Inferior parietal cortex (tissue), 1 donor: ENCODE measurements at regions not wholly inside any gene's neighbourhood (a gene's known extent, or its start where the extent isn't known, plus 50 kb on each side); places are given as distances from the start of the nearest gene placed in this dataset.

Source experiments
- DNase-seq: peaks from one replicate; pipeline ENCODE4 v3.0.0-alpha.2; 2016; ENCODE audit errors: extremely low spot score

DNA sequence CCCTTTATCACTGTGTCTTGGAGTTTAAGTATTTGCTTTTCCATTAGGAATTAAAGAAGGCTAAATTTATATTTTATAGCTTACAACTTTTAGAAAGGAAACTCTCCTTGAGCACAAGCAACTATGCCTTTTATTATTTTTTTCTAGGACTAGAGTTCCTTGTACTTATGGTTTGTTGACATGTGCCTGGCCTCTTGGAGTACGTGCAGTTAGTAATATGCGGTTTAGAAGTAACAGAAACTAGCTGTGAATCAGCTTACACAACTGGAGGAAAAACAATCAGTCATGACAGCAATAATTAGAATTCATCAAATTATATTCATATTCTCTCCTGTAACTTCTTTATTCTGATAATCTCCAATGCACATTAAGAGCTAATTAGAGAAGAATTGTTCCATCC lies 428.7 kb downstream of the AEBP2 start:
- DNase-seq = no peak

DNA sequence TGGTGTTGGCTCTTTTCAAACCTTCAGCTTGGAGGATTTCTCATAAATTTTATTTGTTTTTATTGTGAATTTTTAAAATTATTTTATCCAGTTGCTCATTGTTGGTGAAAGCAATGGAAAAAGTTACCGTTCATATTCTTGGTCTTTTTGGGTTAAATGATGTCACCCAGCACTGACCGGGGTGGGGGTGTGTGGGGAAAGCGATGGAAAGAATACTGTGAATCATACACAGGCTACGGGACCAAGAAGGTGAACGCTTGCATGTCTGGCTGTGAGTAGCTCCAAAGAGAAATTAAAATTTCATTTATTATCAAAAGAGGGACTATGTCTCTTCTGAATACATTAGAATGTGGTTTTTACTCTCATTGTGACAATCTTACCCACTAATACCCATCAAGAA lies 430.1 kb downstream of the AEBP2 start:
- no peak for DNase-seq

DNA sequence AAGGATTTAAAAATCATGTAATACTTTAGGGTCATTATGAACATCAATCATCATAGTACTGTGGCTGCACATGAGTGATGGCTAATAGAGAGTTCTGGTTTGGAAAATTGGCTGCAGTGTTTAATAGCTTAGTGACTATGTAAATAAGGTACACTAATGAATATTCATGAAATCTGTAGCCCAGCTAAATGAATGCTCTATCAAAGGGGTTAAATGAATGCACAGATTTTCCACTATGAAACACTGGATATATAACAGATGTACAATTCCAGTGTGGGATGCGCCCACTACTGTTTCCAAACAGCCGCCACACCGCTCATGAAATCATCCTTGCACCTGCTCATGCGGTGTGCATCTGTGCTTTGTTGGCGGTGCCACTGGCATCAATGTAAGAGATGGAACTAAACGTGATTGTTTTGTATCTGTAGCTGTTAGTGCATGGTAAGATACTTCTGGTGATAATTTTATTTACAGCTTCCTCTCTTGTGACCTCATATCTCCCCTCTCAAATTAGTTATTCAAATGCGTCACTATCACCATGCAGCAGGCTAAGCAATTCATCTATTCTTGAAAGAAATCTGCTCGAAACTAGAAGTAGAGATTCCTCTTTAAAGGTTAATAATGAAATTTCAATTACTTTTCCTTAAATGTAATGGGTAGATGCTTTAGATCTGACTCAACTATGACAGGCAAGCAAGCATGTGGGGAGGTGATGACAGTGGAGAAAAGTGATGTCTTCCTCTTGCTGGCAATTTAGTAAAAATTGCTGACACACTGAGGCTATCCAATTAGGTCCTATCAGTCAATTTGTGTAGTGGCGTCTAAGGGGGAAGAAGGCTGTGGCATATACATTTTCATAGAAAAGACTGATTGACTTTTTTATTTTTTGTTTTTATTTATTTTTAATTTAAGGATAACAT lies 433.6 kb downstream of the AEBP2 start:
- no peak for DNase-seq

DNA sequence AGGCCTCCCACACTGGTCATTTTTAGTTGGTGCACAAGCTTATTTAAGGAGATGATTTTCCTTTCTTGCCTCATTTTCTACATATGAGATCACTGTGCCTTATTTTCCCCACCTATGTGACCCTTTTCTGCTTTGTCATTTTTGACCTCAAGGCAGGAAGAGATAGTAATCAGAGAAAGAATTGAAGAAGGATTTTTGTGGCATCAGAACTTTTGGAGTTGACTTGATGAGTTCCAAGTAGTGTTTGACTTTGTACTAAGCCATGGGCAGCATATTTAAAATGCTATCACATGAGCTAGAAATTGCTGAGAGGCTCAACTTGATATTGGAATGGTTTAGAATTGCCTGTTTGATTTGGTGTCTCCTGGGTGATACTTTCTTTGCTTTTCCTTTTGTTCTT lies 440.8 kb downstream of the AEBP2 start:
- no peak for DNase-seq

DNA sequence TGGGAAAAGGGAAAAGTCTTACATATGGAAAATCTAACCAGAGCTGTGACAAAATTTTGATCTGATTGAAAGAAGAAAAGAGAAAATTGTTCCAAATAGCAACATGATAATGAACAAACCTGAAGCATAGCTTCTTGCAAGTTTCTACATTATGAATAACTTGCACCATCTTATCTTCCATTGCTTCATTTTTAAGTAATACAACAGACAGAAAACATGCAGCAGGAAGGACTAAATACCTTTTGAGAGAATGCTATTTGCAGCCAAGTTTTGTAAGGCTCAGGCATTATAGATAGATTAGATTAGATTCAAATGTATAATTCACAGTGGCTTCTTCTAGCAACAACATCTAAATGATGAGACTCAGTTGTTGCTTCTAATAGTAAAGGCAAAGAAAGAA lies 441.4 kb downstream of the AEBP2 start:
- no peak for DNase-seq

GRCh38 chr12:19882346-19882745 lies 443.1 kb downstream of the AEBP2 start:
- no peak for DNase-seq

DNA sequence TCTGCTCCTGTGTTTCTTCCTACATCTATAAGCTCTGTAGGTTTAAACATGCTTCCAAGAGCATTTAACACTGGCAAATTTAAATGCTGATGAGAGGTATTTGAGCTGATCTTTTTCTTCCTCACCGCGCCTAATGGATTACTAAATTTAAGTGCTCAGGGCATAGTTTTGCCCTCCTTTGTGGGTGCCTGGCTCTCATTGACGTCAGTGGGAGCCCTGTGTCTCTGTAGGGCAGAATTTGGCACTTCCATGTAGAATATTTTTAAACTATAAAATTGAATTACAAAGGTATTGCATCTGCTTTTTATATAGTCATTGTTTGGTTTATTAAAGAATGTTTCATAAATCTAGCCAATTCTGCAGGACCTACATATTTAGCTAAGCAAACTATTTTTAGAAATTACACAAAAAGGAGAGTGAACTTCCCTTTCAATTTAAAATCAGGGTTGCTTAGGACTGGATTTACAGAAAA lies 444.8 kb downstream of the AEBP2 start:
- no peak for DNase-seq

- no peak for DNase-seq
Measured at GRCh38 chr12:19885093-19885812, 446.0 kb downstream of the AEBP2 start.

DNA sequence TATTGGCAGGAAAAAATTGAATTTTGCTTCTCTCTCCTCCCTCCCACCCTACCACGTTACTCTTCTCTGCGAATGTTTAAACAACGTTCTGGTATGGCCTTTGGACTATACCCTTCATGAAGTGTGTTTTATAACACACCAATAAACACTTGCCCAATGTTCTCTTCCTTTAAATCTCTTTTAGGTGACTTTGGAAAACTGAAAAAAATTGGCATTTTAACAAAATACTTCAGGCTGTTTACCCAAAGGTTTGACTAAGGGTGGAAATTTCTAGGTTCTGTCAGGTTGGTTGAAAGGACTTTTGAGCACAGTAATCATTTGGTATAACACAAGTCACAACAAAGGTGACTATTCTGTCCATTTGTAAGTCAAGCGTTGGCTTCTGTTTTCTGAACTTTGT lies 446.8 kb downstream of the AEBP2 start:
- no peak for DNase-seq

DNA sequence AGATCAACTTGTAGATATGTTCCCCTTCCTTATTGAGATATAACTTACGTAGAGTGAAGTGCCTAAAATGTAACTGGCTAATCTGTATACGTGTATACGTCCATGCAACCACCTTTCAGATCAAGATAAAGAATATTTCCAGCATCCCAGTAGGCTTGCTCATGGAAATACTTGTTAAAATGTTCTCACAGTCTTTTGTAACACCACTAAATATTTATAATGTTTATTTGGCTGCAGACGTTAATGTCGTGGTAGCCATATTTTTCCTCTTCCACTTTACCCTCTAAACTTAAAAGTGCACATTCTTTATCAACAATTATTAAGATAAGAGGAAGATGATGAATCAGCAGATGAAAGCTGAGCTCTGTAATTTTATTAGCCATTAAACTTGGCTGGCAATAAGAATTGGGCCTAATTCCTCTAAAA lies 447.4 kb downstream of the AEBP2 start:
- no peak for DNase-seq

DNA sequence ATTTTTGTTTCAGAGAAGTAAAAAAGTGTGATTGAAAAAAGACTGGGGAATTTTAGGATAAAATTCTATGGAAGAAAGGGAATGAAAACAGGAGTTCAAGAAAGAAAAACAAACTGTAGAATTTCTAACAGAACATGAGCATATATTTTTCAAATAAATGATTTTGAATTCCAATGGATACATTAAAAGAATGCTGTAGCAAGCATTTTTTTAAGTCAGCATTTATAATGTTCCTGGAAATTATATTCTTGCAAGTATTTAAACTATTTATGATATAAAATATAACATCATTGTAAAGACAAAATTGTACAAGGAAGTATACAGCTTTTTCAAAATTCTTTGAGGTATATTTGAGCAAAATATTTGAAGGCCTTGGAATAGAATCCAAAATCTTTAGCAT lies 450.7 kb downstream of the AEBP2 start:
- no peak for DNase-seq

DNA sequence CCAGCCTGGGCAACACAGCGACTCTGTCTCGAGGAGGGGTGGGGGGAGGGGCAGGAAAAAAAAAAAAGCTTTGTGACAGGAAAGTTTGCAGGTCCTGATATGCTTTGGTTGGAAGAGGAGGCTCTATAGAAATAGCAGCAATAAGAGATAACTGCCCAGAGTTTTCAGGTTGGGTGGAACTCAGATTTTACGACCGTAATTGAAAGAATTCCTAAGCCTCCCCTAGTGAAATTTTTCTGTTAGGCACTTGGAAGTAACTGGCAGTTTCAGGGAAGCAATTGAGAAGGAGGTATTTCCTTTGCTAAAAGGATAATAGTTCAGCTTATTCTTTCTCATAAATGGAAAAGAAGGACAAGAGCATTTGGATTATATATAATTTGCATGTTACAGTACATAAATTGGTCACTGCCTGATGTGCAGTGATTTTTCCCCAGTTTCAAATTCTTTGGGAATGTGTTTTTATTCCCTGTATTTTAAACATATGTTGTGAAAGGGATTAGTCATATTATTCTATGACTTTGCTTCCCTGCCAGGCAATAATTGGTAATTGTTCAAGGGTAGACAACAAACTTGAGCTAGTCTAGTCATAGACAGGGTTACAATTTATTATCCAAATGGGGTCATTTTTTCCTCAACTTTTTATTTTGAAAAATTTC lies 452.8 kb downstream of the AEBP2 start:
- no peak for DNase-seq

DNA sequence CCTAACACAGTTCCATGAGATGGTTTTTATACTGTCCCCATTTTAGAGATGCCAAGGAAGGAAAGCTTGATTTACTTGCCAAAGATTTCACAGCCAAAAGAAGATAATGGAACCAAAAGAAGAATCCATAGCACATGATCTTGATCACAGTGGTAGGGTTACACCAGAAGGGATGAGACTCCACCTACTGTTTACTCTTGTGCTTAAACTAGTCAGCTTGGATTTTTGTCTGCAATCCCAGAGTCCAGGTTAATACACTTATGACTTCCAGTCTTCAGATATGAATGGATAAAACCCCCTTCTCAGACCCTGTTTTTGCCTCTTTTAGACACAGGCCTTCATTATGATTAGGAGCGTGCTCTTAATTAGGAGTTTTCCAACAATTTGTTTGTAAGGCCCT lies 454.2 kb downstream of the AEBP2 start:
- no peak for DNase-seq

DNA sequence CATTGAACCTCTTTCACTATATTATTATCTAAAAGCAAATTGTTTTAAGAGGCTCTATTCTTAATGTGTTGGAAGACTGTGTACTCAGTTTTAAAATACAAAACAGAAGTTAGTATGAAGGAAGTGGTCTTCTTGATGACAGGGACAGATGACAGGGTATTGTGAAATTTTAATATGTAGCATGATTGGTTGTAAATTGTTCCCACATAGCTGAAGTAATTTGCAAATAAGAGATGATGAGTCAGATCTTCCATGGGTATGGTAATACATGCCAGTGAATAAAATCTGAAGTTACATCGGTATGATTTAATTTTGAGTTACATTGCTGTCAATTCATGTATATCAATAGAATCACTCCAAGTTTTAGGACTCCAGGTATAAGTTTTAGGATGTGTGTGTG lies 454.8 kb downstream of the AEBP2 start:
- DNase-seq = no peak

GRCh38 chr12:19894803-19895202 lies 455.5 kb downstream of the AEBP2 start:
- no peak for DNase-seq

GRCh38 chr12:19895246-19896020 lies 456.1 kb downstream of the AEBP2 start:
- no peak for DNase-seq

DNA sequence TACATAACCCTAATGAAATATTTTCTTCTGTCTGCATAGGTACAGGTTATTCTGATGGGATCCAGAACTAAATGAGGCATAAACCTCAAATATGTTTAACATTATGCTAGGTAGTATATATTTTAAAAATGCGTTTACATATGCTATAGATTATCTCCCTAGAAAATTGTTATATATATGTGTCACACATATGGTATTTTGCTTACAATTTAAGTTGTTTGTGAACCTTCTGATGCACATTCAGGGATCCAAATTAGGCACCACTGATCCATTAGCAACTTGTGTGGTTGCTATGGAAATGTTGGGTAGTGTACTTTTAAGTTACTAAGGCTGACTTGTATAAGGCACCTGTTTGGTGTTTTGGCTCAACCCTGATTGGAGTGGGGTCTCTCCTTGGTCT lies 456.7 kb downstream of the AEBP2 start:
- DNase-seq = no peak

DNA sequence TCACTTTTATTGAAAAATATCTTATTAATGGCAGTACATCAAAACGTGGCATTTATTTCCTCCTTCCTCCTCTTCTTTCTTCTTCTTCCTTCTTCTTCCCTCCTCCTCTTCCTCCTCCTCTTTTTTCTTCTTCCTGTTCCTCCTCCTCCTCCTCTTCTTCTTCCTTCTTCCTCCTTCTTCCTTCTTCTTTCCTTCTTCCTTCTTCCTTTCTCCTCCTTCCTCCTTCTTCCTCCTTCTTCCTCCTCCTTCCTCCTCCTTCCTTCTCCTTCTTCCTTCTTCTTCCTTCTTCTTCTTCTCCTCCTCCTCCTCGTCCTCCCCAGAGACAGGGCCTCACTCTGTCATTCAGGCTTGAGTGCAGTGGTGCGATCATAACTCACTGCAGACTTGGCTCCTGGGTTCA lies 457.2 kb downstream of the AEBP2 start:
- DNase-seq = no peak

DNA sequence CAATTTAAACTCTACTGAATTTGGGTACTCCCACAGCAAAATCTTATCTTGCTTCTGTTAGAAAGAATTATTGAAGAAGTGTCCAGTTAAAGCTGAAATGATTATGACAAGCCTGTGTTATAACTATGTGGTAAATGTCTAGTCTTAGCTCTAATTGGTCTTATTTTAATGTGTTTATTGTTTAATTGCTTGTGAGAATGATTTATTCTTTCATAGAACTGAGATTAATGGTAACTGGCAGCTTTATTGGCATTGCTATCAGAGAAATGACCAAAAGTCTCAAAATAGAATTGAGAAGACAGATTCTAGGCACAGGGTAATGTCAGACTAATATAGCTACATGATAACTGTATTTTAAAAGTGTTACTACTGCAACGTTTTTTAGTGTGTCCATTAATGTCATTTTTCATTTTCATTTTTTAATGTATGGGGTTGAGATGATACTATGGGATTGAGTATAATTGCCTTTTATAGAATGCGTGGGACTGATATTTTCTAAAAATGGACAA lies 458.7 kb downstream of the AEBP2 start:
- no peak for DNase-seq

GRCh38 chr12:19901841-19902240 lies 462.5 kb downstream of the AEBP2 start:
- DNase-seq = no peak

- DNase-seq = no peak
Measured at GRCh38 chr12:19904819-19905218, 463.5 kb upstream of the PDE3A start.

DNA sequence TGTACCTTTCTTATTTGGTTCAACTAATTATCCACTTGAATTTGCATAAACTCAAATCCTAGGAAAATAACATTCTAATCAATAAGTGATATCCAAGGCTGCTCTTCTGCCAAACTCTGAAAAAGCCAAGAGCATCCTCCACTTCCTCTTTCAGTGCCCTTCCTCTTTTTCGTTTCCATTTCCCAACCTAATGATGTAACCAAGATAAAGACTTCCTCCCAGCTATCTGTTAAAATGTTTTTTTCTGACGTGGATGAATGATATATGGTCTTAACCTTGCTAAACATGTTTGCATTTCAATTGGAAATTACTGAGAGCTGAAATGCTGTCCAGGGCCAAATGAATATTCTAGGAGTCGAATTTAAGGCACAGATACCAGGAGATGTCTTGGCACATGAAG lies 459.5 kb upstream of the PDE3A start:
- no peak for DNase-seq
